NCI-H1417 (cell line): ENCODE measurements at regions not wholly inside any gene's neighbourhood (a gene's known extent, or its start where the extent isn't known, plus 50 kb on each side); places are given as distances from the start of the nearest gene placed in this dataset.
A peak's percentile ranks its signal among the peaks of the same experiment; 100 is the strongest.

Experiments
- DNase-seq, 3 experiments: peaks; one replicate each; lab custom pipeline; 2025; lab: John Stamatoyannopoulos, UW

DNA sequence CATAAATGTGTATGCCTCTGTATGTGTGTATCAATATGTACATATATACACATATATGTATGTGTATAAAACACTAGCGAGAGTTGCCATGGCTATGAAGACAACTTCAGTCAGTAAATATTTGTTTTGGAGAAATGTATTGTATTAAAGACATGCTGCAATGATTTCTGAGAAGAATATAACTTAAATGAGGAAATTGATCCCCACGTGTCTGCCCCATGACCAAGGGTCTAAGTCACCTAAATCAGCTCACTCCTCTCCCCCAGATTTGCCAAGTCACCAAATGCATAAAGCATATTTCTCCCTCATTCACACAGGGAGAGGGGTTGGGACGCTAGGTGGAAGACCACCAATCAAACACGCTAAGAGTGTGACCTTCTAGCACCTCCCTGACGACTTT lies 58.3 kb upstream of the LYST start:
- peak in 1 of 3 experiments; percentile 12 for DNase-seq

- peak; percentile 70 to 78 (median 77) for DNase-seq
Observed at GRCh38 chr1:235923466-235924021, 56.8 kb upstream of the LYST start.

- no peak for DNase-seq
Observed at GRCh38 chr1:235920596-235921375, 54.1 kb upstream of the LYST start.

- DNase-seq, result peak in 1 of 3 experiments; percentile 46
Observed at GRCh38 chr1:235919833-235920441, 53.2 kb upstream of the LYST start.

- DNase-seq, result peak in 1 of 3 experiments; percentile 30
Observed at GRCh38 chr1:235919127-235919832, 52.6 kb upstream of the LYST start.

DNA sequence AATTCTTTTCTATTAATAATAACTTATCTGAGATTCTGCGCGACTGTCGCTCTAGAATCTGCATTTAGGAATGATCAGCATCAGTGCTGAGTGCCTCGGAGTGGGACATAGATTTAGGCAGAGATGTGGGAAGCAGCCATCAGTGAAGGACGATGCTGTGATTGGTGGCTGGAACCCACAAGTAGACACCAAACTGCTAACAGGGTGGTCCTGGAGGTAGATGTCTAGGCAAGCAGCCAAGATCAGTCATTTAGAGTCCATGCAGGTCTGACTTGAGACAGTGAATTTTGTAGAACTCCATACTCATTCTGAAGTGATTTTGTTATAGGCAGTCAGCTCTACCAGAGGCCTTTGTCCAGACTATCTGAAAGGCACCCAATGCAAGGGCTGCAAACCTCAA lies 51.8 kb upstream of the LYST start:
- DNase-seq, result no peak

GRCh38 chr1:235918032-235918431 lies 51.3 kb upstream of the LYST start:
- DNase-seq, result no peak

DNA sequence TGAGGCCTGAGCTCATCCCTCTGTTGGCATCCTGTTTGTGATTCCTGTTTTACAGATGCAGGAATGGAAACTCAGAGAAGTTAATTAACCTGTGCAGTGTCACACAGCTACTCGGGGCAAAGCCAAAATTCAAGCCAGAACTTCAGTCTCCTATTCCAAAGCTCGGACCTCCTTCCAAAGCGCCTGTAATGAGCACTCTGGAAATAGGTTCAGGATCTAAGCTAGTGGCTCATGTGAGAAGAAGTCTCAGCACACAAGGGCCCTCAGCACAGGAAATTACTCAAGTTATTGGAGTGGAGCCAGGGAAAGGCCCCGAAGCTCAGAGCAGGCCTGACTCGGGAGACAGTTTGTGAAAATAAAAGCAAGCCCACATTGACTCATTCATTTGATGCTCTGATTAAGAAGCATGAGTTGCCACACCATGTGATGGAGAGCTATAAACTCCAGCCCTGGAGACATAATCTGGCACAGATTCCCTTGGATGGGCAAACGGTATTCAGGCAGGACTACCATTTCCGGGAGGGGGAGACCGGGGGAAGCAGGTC lies 50.6 kb upstream of the LYST start:
- DNase-seq, result peak in 2 of 3 experiments; percentile 2 to 22
